HG03175 (cell line): ENCODE measurements at regions not wholly inside any gene's neighbourhood (a gene's known extent, or its start where the extent isn't known, plus 50 kb on each side); places are given as distances from the start of the nearest gene placed in this dataset.

Source experiments
- ATAC-seq: cut with Tn5 transposase; IDR thresholded peaks from one replicate; pipeline ENCODE4 v1.9.1; 2021; ENCODE audit warnings: mild to moderate bottlenecking, moderate library complexity; ENCODE audit not compliant: unreplicated experiment

DNA sequence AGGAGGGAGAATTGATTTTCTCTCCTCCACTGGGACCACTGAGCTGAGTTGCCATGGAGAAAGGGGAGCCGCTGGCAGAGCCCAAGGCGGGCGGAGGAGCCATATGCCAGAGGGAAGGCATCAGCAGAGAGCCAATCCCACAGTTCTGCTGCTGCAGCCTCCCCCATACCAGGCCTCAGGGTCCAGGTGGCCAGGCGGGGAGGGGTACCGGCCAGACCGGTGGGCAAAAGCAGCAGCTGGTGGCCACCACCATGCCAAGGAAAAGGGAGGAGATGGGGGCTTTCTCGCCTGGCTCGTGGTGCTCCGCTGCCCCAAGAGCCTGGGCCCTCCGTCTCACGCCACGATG, 72.8 kb downstream of the PITPNM2 start:
- ATAC-seq, result no peak

DNA sequence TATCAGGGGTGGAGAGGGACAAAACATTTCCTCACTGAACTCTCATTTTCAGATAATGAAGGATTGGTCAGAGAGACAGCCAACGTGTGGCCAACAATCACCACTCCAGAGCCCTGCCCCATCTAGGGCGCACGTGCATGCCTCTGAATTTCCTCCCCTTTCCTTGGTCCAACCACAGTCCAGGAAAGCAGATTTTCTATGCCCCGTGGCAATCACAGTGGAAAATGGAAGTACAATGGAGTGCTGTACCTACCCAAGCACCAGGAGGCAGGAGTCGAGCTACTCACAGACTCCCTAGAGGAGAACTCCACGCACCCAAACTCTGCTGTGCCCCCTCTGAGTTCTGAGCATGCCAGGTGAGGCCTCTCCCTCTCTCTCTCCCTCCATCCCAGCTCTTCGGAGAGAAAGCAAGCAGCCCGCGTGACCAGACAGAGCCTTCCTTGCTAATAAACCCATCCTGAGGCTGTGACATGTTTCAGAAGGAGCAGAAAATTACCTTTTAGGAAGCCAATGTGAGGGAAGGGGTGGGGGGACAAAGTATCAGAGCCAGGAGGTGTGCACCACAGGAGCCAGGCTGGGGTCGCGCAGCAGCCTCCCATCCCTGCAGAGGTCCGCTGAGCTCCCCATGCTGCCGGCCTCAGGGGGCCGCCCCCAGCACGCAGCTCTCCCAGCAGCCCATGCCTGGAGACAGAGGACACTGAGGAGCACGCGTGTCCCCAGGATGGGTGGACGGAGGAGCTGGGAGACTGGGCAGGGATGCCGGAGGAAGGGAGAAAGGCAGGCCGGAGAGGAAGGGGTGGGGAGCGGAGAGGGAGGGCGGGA, 73.4 kb downstream of the PITPNM2 start:
- no peak for ATAC-seq

GRCh38 chr12:123076604-123077297, 74.1 kb downstream of the PITPNM2 start:
- peak; percentile 44 for ATAC-seq

GRCh38 chr12:123075646-123076171, 75.2 kb downstream of the PITPNM2 start:
- peak; percentile 54 for ATAC-seq

DNA sequence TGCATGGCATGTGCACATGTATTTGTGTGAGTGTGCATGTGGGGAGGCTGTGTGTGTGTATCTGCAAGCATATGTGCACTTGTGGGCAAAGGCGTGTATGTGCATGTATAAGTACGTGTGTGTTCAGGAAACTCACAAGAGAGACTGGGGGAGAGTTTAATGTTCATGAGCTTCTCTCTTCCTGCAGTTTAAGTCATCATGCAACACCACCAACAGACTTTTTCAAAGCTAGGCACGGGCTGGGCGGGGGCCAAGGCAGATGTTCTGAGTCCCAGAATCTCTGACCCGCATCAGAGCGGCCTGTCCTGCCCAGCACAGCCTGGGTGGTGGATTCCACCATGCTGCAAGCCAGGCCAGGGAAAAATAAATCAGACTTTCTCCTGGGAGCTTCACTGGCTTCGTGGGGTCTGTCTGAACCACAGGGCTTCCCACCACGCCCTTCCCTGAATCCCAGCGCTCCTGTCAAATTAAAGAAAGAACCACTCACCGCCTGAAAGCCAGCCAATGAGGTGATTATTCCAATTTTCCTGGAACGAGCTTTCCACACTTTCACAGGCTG, 75.7 kb downstream of the PITPNM2 start:
- no peak for ATAC-seq

DNA sequence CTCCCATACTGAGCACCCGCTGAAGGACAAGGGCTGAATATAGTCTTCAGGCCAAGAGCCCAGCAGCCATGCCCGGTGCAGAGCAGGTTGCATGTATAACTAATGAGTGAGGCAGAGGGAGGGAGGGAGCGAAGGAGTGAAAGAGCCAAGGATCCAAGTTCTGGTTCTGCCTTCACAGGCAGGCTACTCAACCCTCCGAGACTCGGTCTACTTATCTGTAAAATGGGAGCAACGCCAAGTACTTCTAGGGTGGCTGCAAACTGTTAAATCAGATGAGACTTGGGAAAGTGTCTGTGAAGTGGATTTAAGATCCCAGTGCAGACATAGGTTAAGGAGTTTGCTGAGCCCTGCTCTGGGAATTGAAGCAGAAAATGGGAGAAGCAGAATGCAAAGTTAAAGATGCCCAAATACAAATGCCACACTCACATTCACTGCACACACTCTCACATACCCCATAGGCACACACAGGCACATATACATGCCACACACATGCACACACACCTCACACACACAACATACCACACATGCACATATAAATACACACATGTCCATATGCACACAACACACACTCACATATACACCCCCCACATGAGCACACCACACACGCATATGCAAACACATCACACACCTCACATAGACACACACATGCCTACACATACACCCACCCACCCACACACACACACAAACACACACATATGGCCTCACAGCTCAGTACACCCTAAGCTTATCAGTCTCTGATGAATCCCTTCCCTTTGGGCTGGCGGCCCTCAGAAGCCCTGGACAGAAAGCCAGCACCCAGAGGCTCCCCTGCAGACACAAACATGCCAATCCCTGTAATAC, 76.7 kb downstream of the PITPNM2 start:
- no peak for ATAC-seq

DNA sequence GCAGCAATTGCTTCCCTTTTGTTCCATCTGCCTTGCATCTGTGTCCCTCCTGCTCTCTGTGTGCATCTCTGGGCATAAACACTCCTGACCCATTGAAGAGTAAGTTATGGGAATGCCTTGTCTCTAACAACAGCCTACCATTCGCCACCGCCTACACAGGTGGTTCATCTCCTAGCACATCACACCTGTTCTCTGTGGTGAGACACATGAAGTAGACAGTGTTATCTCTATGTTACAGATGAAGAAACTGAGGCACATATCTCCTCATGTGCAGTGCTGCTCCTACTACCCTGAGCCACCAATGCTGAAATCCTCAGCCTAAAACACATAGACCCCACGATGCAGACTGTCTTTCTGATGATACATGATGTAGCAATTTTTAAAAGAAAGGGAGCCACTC, 77.6 kb downstream of the PITPNM2 start:
- no peak for ATAC-seq

GRCh38 chr12:123071857-123072256, 79.0 kb downstream of the PITPNM2 start:
- ATAC-seq, result no peak

DNA sequence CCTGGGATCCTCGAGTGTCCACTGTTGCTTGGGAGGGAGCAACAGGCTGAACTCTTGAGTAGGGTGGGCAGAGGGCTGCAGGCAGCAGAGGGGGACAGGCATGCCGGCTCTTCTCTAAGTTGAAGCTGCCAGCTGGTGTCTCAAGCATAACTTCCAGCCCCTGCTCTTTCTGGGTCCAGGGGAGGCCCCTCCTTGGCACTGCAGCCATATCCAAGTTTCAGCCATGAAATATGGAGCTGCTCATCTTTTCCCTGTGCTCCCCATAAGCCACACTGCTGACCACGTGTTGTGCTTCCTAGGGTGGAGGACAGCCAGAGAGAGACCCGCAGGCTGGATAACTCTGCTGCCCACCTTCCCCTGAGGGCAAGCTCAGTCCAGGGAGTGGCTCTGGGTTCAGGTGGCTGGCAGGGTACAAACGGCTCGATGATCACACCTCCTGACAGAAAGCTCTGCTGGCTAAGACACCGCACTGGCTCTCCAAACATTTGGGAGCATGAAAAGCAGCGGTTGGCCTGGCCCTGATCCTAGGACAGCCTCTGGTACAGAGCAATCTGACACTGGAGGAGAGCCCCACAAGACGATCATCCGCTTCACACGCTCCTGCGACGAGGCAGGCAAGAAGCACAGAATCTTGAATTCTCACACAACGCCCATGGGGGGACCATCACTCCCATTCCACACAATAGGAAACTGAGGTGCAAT, 79.6 kb downstream of the PITPNM2 start:
- ATAC-seq, result no peak

DNA sequence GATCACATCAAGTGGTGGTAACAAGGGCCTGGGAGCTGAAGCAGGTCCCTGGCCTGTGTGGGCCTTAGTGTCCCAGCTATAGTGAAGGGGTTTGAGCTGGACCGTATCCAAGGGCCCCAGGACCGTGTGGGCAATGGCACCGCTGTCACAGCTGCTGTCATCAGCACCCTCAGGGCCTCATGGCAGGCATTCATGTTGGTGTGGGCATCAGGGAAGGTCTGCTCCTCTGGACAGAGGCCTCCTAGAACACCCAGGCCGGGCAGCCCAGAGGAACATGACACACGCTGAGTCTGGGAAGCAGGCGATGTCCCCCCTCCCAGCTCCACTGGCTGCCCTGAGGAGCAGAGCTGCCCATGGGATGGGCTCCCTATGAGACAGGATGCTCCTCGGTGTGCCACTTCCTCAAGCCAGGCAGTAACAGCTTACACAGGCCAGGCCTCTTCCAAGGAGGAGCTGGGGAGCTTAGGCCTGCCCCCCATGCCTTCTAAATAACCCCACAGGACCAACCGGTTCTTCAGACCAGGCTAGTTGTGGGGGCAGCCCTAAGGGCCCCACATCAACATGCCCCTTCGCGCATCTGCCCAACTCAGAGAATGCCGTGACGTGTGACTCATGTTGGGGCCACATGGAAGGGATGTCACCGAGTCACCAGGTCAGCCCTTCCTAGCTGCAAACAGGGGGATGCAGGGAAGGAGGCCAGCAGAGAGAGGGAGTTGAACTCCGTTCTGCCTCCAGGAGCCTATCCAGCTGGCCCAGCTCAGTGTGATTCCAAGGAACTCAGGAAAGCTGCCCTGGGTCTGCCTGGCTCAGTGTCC, 80.4 kb downstream of the PITPNM2 start:
- no peak for ATAC-seq

- ATAC-seq, result no peak
Observed at GRCh38 chr12:123069436-123070266, 81.2 kb downstream of the PITPNM2 start.

DNA sequence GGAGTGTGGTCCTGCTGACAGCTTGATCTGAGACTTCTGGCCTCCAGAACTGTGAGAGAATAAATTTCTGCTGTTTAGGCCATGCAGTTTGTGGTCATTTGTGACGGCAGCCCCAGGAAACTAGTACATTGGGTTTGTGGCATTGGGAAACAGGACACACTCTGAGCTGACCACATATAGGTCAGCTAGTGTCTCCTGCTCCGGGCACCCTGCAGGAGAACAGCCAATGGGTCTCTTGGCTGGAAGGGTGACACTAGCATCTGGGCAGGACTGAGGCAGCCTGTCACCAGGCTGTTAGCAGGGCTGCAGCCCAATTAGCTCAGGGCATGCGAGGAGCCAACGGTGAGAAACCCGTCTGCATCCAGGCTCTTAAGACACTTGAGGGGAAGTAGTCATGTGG, 83.2 kb downstream of the PITPNM2 start:
- ATAC-seq, result no peak

DNA sequence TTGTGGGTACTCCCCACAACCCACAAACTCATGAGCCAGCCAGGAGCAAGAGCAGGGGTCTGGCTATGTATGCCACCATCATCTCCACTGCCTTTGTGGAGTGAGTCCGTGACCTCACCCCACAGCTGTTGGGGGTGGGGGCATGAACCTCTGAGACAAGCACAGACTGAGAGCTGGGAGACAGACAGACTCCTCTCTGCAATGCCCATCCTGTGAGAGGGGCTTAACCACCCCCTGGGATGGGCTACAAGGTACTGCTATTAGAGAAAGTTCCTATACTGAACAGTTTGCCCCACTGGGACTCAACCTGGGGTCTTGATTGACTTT, 84.5 kb downstream of the PITPNM2 start:
- no peak for ATAC-seq

DNA sequence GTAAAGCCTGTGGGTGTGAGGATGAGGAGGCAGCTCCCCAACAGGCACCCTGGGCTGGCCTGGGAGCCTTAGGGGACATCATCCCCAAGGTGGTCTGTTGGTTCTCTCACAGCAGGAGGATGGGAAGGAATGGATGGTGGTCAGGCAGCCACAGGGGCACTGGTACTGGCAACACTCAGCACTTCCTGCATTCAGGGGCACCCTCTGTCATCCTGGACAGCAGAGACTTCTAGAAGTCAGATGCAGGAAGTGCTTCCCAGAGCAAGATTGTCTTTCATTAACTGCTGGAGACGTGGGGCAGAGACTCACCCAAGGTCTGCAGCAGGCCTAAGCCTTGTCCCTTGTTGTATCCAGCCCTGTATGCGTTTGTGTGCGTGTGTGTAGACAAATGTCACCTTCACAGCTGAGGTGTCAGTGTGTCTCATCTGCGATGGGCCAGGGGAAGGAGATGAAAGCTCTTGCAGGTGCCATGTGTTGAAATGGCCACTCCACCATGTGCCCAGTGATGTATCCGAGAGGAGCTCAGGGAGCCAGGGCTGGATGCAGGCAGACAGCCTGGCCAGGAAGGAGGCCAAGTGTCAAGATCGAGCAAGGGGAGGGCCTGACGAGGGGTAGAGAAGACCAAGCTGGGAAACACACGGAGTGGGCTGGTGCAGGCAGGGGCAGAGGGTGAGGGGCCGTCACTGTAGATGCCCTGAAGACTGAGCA, 85.1 kb downstream of the PITPNM2 start:
- ATAC-seq, result no peak

DNA sequence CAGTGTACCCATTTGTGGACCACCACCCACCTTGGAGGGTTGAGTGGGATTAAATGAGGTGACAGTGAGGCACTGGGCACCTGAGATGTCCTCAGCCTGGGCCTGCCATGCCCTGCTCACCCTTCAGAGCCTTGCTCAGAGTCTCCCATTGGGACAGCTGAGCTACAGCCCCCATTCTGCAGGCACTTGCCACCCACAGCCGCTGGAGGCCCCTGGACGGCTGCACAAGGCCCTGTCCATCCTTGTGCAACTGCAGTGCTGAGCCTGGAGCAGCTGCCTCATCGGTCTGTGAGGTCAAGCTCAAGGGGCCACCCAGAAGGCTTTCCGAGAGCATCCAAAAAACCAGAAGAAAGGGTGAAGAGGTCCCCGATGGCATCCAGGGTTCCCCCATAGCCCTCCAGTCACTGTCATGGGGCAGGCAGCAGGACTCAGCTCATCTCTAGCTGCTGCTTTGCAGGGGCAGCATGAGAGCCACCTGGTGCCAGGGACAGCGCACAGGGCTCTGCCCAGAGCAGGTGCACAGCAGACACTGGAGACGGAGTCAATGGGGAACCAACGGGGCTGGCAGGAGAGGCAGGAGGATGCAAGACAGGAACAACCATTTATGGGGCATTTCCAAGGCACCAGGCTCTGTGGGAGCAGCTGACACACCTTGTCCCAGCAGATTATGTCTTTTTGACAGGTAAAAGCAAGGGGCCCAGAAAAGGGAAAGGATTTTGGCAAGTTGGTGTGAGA, 84.6 kb downstream of the ARL6IP4 start:
- no peak for ATAC-seq

- no peak for ATAC-seq
Observed at GRCh38 chr12:123064366-123064765, 83.9 kb downstream of the ARL6IP4 start.

DNA sequence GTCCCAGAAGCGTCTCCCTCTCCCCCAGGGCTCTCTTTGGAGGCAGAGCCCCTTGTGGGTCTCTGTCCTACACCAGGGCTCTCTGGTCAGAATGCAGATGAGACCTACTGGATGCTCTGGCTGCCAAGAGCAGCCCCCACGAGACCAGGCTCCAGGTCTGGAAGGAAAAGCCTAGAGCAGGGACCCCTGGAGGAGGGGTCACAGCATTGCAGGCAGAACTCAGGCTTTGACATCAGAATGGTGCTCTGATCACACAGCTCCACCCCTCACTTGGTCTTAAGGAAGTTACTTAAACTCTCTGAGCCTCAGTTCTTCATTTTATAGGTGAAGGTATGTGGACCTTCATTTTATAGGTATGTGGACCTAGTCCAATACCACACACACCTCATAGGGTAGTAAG, 83.1 kb downstream of the ARL6IP4 start:
- no peak for ATAC-seq
